ENCODE measurements at regions not wholly inside any gene's neighbourhood (a gene's known extent, or its start where the extent isn't known, plus 50 kb on each side); places are given as distances from the start of the nearest gene placed in this dataset.

- no peaks in the 10 kb centered on the region for H3F3A ChIP-seq (ENCODE audit: insufficient read depth)
- 41 to 48% methylated on average over 8 of the region's 8 CpGs for WGBS, 2 experiments (ENCODE audit: low coverage in 1 of 2, low lambda C conversion rate in 2 of 2, missing lambda C conversion rate in 2 of 2)
Measured at GRCh38 chr6:79764747-79765146, 133.6 kb downstream of the SH3BGRL2 start.

GRCh38 chr6:79763301-79763700, 132.2 kb downstream of the SH3BGRL2 start:
- H3K9ac ChIP-seq = no peak overlapping the region
- H3K9me2 ChIP-seq (ENCODE audit: insufficient read depth) = no peaks in the 10 kb centered on the region
- H2AFZ ChIP-seq = no peak overlapping the region
- no peaks in the 10 kb centered on the region for H3K9me3 ChIP-seq (ENCODE audit: low read depth)
- H3K27ac ChIP-seq = no peak overlapping the region
- WGBS, 2 experiments (ENCODE audit: low coverage in 1 of 2, low lambda C conversion rate in 2 of 2, missing lambda C conversion rate in 2 of 2) = 39 to 45% methylated on average over 2 of the region's 2 CpGs
- H3K4me3 ChIP-seq = no peak overlapping the region
- DNase-seq = no peak
- no peaks in the 10 kb centered on the region for H3K36me3 ChIP-seq (ENCODE audit: low read depth)
- H3K4me2 ChIP-seq (ENCODE audit: unreplicated experiment) = no peak overlapping the region
- in situ Hi-C loops (cut with MboI) = no loop called here
- no peaks in the 10 kb centered on the region for H3K4me1 ChIP-seq (ENCODE audit: insufficient read depth)
- no peaks in the 10 kb centered on the region for H3F3A ChIP-seq (ENCODE audit: insufficient read depth)
- peaks cover 3% of the 10 kb centered on the region; the same call in 1 of the 2 replicates for H3K27me3 ChIP-seq (replicated peaks; ENCODE audit: insufficient read depth)
- no peaks in the 10 kb centered on the region for H3K79me2 ChIP-seq (ENCODE audit: insufficient read depth)
- no peaks in the 10 kb centered on the region for H4K20me1 ChIP-seq (ENCODE audit: insufficient read depth)
- TF ChIP-seq EZH2 (IDR thresholded peaks at IDR 0.05; ENCODE audit: insufficient read depth, poor library complexity, severe bottlenecking) = no peak
- TF ChIP-seq EZH2phosphoT487 (IDR thresholded peaks at IDR 0.05; ENCODE audit: insufficient read depth, low read depth) = no peak

More at GRCh38 chr6:79764747-79765146, 133.6 kb downstream of the SH3BGRL2 start:
- Histone ChIP-seq H2AFZ (no peak overlapping the region), H3K9me2 (ENCODE audit: insufficient read depth) (no peaks in the 10 kb centered on the region), H3K4me1 (ENCODE audit: insufficient read depth) (no peaks in the 10 kb centered on the region), H3K27me3 (replicated peaks; ENCODE audit: insufficient read depth) (no peaks in the 10 kb centered on the region; the same call in 1 of the 2 replicates), H3K27ac (no peak overlapping the region), H3K4me3 (no peak overlapping the region), H3K9me3 (ENCODE audit: low read depth) (no peaks in the 10 kb centered on the region), H3K36me3 (ENCODE audit: low read depth) (no peaks in the 10 kb centered on the region), H3K79me2 (ENCODE audit: insufficient read depth) (no peaks in the 10 kb centered on the region), H3K9ac (no peak overlapping the region), H3K4me2 (ENCODE audit: unreplicated experiment) (no peak overlapping the region), H4K20me1 (ENCODE audit: insufficient read depth) (no peaks in the 10 kb centered on the region)
- in situ Hi-C loops (cut with MboI) = no loop called here
- peak; percentile 11 for DNase-seq
- TF ChIP-seq EZH2 (IDR thresholded peaks at IDR 0.05; ENCODE audit: insufficient read depth, poor library complexity, severe bottlenecking) = no peak
- no peak for TF ChIP-seq EZH2phosphoT487 (IDR thresholded peaks at IDR 0.05; ENCODE audit: insufficient read depth, low read depth)

- in situ Hi-C loops (cut with MboI) = no loop called here
- no peaks in the 10 kb centered on the region for H3K36me3 ChIP-seq (ENCODE audit: low read depth)
Measured at GRCh38 chr6:79762370-79762769, 131.2 kb downstream of the SH3BGRL2 start.

GRCh38 chr6:79756496-79756895, 125.4 kb downstream of the SH3BGRL2 start:
- Histone ChIP-seq H4K20me1 (ENCODE audit: insufficient read depth) (no peaks in the 10 kb centered on the region), H3F3A (ENCODE audit: insufficient read depth) (no peaks in the 10 kb centered on the region), H3K36me3 (ENCODE audit: low read depth) (no peaks in the 10 kb centered on the region), H3K9me2 (ENCODE audit: insufficient read depth) (no peaks in the 10 kb centered on the region), H2AFZ (no peak overlapping the region), H3K27me3 (replicated peaks; ENCODE audit: insufficient read depth) (peaks cover 3% of the 10 kb centered on the region; the same call in 1 of the 2 replicates), H3K79me2 (ENCODE audit: insufficient read depth) (no peaks in the 10 kb centered on the region), H3K9me3 (ENCODE audit: low read depth) (no peaks in the 10 kb centered on the region), H3K4me1 (ENCODE audit: insufficient read depth) (no peaks in the 10 kb centered on the region), H3K9ac (no peak overlapping the region), H3K4me2 (ENCODE audit: unreplicated experiment) (no peak overlapping the region), H3K27ac (no peak overlapping the region), H3K4me3 (no peak overlapping the region)
- in situ Hi-C loops (cut with MboI) = no loop called here
- 46 to 55% methylated on average over 2 of the region's 2 CpGs for WGBS, 2 experiments (ENCODE audit: low coverage in 1 of 2, low lambda C conversion rate in 2 of 2, missing lambda C conversion rate in 2 of 2)
- DNase-seq = no peak
- TF ChIP-seq EZH2phosphoT487 (IDR thresholded peaks at IDR 0.05; ENCODE audit: insufficient read depth, low read depth) (no peak), EZH2 (IDR thresholded peaks at IDR 0.05; ENCODE audit: insufficient read depth, poor library complexity, severe bottlenecking) (no peak)

More at GRCh38 chr6:79762370-79762769, 131.2 kb downstream of the SH3BGRL2 start:
- no peaks in the 10 kb centered on the region for H3K79me2 ChIP-seq (ENCODE audit: insufficient read depth)
- no peak overlapping the region for H3K4me3 ChIP-seq
- DNase-seq = peak; percentile 19
- H3F3A ChIP-seq (ENCODE audit: insufficient read depth) = no peaks in the 10 kb centered on the region
- H3K9ac ChIP-seq = no peak overlapping the region
- H4K20me1 ChIP-seq (ENCODE audit: insufficient read depth) = no peaks in the 10 kb centered on the region
- H3K4me2 ChIP-seq (ENCODE audit: unreplicated experiment) = no peak overlapping the region
- WGBS, 2 experiments (ENCODE audit: low coverage in 1 of 2, low lambda C conversion rate in 2 of 2, missing lambda C conversion rate in 2 of 2) = 46 to 47% methylated on average over 3 of the region's 3 CpGs
- H2AFZ ChIP-seq = no peak overlapping the region
- no peaks in the 10 kb centered on the region for H3K4me1 ChIP-seq (ENCODE audit: insufficient read depth)
- H3K9me2 ChIP-seq (ENCODE audit: insufficient read depth) = no peaks in the 10 kb centered on the region
- peaks cover 3% of the 10 kb centered on the region; the same call in 1 of the 2 replicates for H3K27me3 ChIP-seq (replicated peaks; ENCODE audit: insufficient read depth)
- H3K27ac ChIP-seq = no peak overlapping the region
- no peaks in the 10 kb centered on the region for H3K9me3 ChIP-seq (ENCODE audit: low read depth)
- TF ChIP-seq EZH2 (IDR thresholded peaks at IDR 0.05; ENCODE audit: insufficient read depth, poor library complexity, severe bottlenecking) (no peak), EZH2phosphoT487 (IDR thresholded peaks at IDR 0.05; ENCODE audit: insufficient read depth, low read depth) (no peak)

GRCh38 chr6:79755967-79756366, 124.8 kb downstream of the SH3BGRL2 start:
- Histone ChIP-seq H3K27me3 (replicated peaks; ENCODE audit: insufficient read depth) (peaks cover 3% of the 10 kb centered on the region; the same call in 1 of the 2 replicates), H4K20me1 (ENCODE audit: insufficient read depth) (no peaks in the 10 kb centered on the region), H2AFZ (no peak overlapping the region), H3K4me1 (ENCODE audit: insufficient read depth) (no peaks in the 10 kb centered on the region), H3K9me2 (ENCODE audit: insufficient read depth) (no peaks in the 10 kb centered on the region), H3K79me2 (ENCODE audit: insufficient read depth) (no peaks in the 10 kb centered on the region), H3K4me3 (no peak overlapping the region), H3K27ac (no peak overlapping the region), H3K9me3 (ENCODE audit: low read depth) (no peaks in the 10 kb centered on the region), H3K4me2 (ENCODE audit: unreplicated experiment) (no peak overlapping the region), H3K9ac (no peak overlapping the region), H3F3A (ENCODE audit: insufficient read depth) (no peaks in the 10 kb centered on the region), H3K36me3 (ENCODE audit: low read depth) (no peaks in the 10 kb centered on the region)
- WGBS, 2 experiments (ENCODE audit: low coverage in 1 of 2, low lambda C conversion rate in 2 of 2, missing lambda C conversion rate in 2 of 2) = 56 to 65% methylated on average over 4 of the region's 4 CpGs
- TF ChIP-seq EZH2phosphoT487 (IDR thresholded peaks at IDR 0.05; ENCODE audit: insufficient read depth, low read depth) (no peak), EZH2 (IDR thresholded peaks at IDR 0.05; ENCODE audit: insufficient read depth, poor library complexity, severe bottlenecking) (no peak)
- in situ Hi-C loops (cut with MboI) = no loop called here
- no peak for DNase-seq
